Loucy (cell line): ENCODE measurements at regions not wholly inside any gene's neighbourhood (a gene's known extent, or its start where the extent isn't known, plus 50 kb on each side); places are given as distances from the start of the nearest gene placed in this dataset.
"Not testable (repeated sequence)": the region's sequence is repeated elsewhere in the genome, so short reads cannot be mapped to it uniquely, and the experiment has no call there.

Source experiments
- EZH2phosphoT487 ChIP-seq: fragments of 200-600 bp; IDR thresholded peaks from 2 replicates; pipeline ENCODE4 v1.6.1; 2018; ENCODE audit warnings: antibody characterized with exemption, mild to moderate bottlenecking, moderate library complexity, borderline replicate concordance
- TF ChIP-seq, protein P1 (sequence below): fragments of 200-600 bp; sonication (generic); conservative IDR thresholded peaks from 2 replicates; pipeline ENCODE4 v1.5.1; 2014; ENCODE audit warnings: mild to moderate bottlenecking, antibody characterized with exemption, low read length

DNA sequence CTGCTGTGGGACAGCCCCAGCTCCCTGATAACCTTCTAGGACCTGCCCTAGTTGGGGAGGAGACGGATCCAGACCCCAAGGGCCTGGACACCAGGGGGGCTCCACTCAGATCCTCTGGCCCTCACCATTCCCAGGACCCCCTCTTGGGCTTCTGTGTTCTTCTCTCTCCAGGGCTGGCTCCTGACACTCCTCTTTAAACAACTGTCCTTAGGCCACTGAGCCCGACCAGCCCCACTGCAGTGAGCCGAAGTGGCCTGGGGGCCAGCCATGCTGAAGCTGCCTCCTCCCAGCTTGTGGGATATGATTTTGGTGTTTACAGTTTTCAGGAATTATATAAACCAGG lies 272.4 kb upstream of the SFSWAP start:
- TF ChIP-seq, protein P1, sequence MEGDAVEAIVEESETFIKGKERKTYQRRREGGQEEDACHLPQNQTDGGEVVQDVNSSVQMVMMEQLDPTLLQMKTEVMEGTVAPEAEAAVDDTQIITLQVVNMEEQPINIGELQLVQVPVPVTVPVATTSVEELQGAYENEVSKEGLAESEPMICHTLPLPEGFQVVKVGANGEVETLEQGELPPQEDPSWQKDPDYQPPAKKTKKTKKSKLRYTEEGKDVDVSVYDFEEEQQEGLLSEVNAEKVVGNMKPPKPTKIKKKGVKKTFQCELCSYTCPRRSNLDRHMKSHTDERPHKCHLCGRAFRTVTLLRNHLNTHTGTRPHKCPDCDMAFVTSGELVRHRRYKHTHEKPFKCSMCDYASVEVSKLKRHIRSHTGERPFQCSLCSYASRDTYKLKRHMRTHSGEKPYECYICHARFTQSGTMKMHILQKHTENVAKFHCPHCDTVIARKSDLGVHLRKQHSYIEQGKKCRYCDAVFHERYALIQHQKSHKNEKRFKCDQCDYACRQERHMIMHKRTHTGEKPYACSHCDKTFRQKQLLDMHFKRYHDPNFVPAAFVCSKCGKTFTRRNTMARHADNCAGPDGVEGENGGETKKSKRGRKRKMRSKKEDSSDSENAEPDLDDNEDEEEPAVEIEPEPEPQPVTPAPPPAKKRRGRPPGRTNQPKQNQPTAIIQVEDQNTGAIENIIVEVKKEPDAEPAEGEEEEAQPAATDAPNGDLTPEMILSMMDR, result not testable (repeated sequence)
- not testable (repeated sequence) for TF ChIP-seq EZH2phosphoT487
